GM21367 (cell line): ENCODE measurements at regions not wholly inside any gene's neighbourhood (a gene's known extent, or its start where the extent isn't known, plus 50 kb on each side); places are given as distances from the start of the nearest gene placed in this dataset.

Source experiments
- ATAC-seq: cut with Tn5 transposase; IDR thresholded peaks from one replicate; pipeline ENCODE4 v1.9.1; 2021; ENCODE audit not compliant: unreplicated experiment

DNA sequence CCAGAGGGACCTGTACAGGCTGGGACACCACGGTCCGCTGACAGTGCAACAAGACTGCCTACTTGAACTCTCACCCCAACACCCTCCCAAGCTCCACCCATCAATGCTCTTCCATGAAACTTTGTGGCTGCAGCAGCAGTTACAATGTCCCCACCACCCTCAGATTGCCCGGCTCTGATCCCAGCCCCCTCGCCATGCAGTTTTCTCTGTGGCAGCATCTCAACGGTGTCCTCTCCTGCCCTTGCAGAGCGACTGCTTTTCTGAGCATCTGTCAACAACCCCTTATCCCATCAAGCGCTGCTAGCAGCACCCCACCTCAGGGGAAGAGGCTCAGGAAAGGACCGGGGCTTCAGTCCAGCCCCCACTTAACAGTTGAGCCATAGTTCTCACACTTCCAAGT lies 137.1 kb upstream of the NDUFV2 start:
- ATAC-seq = no peak

DNA sequence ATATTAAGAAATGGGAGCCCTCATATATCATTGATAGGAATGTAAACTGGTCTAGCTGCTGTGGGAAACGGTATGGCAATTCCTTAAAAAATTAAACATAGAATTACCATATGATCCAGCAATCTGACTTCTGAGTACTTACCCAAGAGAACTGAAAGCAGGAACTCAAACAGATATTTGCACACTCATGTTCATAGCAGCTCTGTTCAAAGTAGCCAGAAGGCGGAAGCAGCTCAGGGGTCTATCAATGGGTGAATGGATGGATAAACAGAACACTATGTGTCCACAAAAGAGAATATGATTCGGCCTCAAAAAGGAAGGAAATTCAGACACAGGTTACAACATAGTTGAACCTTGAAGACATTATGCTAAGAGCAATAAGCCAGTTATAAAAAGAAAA lies 135.7 kb upstream of the NDUFV2 start:
- no peak for ATAC-seq

DNA sequence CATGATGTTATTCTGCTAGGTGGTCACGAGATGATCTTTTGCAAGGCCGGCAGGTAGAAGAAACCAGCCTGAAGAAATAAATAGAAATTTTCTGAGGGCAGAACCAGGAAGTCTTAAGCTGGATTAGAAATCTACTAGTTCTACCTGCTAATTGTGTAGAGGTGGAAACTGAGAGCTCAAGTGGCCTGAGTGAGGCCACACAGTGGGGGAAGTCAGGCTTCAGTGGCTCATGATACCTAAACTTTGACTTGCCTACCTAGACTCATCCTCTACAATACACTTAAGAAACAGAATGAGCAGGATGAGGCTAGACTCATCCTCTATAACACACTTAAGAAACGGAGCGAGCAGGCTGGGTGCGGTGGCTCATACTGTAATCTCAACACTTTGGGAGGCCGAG lies 134.9 kb upstream of the NDUFV2 start:
- ATAC-seq = no peak

DNA sequence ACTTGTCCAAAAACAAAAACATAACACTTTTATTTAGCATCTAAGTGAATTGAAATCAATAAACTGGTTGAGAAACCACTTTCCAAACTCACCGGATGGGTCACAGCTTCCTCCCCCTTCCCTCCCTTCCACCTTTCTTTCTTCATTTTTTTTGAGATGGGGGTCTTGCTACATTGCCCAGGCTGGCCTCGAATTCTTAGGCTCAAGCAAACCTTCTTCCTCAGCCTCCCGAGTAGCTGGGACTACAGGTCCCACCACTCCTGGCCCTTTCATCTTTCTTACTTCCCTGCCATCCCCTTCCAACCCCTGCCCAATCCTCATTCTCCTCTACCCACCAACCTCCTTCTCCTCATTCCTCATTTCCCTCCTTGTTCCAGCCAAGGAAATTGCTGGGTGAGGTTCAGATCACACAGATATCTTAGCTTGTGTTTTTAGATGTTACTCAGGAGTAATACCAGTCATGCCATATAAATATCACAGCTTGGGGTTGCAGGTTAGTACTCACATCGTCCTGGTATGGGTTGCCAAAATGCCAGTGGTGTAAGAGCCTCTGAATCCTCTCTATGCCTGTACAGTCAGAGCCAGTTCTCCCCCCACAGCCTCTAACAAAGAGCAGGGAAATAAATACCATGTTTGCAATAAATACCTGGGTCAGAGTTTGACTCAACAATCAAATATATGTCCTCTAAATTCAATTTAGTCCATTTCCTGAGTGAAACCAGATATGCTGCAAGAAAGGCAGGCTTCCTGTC lies 132.7 kb upstream of the NDUFV2 start:
- ATAC-seq = no peak

DNA sequence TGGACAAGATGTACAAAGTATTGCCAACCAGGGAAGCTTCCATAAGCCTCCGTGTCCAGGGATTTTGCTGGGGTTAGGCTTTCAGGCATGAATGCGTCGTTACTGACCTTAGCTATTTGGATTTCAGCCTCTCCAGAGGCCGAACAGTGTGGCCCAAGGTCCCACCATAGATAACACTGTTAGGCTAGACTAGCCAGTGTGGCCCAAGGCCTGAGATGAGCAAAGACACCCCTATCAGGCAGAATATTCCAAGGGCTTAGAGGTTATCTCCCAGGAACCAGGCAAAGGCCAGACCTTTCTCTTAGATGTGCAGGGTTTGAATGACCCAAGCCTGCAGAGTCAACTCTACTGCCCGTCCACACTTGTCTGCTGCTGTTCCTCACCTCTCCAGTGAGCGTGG lies 131.7 kb upstream of the NDUFV2 start:
- no peak for ATAC-seq

DNA sequence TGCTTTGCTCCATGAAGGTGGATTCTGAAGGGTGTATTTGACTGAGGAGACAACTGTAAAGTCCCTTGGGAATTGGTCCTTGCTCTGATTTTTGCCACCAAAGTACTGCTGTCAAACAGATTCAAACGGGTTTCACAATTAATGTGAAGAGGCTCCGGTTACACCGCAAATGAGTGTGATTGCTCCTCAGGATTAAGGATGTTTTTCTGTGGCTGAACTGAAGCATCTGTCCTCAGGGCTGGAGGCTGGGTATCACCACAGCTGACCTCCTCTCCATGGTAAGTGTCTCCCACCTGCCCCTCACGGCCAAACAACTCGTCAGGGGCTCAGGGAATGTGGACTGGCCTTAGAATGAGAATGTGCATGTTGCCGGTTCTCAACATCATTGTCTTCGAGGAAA lies 130.4 kb upstream of the NDUFV2 start:
- ATAC-seq = no peak

DNA sequence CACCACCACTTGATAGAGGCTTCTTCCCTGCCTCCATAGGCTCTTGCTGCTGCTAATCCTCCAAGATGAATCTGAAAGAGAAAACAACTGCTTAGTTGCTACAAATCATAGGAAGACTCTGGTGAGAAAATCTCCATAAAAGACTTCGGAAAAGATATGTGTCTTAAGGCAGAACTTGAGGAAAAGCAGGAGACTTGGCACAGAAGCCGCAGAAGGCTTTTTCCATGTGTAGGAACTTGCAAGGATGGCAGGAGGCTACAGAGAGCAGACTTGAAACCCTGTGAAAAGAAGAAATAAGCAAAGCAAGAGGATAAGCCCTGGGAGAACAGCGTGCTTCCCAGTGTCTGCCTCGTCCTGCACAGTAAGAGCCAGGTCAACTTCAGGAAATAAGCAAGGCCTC lies 128.2 kb upstream of the NDUFV2 start:
- no peak for ATAC-seq

DNA sequence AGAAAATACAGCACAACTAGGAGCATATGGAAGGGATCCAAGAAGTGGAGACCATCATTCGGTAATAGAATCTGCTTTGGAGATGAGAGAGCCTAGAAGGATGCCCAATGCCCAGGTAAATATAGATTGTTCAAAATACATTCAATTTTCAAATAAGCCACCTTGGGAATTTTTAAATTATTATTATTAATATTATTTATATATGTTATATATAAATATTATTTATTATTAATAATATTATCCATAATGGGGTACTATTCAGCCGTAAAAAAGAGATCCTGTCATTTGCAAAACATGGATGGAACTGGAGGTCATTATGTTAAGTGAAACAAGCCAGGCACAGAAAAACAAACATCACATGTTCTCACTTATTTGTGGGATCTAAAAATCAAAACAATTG lies 127.8 kb upstream of the NDUFV2 start:
- ATAC-seq = no peak

DNA sequence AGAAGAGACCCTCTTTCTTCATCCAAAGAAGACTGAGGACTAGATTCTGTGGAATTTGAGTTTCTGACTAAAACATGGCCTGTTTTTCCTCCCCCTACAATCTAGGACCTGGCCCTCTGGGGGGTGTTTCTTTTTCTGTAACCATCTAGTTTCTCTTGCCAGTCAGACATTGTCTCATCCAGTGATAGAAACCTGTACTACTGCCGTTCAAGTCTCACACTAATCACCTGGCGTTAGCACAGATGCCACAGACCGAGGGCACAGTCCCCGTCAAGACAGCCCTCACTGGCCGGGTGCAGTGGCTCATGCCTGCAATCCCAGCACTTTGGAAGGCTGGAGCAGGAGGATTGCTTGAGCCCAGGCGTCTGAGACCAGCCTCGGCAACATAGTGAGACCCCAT lies 126.9 kb upstream of the NDUFV2 start:
- ATAC-seq = no peak

DNA sequence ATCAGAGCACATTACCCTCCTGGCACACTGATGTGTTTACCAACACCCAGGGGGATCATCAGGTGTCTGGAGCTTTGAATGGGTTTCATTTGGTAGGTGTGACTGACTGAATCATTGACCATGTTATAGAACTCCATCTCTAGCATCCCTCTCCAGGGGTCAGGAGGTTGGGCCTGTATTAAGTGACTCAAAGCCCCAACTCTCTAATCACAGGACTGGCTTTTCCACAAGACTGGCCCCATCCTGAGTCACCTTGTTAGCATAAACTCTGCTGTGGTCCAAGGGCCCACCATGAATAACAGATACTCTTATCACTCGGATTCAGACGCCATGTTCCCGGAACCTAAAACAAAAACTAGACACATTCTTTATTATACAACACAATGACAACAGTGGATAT lies 125.9 kb upstream of the NDUFV2 start:
- no peak for ATAC-seq

DNA sequence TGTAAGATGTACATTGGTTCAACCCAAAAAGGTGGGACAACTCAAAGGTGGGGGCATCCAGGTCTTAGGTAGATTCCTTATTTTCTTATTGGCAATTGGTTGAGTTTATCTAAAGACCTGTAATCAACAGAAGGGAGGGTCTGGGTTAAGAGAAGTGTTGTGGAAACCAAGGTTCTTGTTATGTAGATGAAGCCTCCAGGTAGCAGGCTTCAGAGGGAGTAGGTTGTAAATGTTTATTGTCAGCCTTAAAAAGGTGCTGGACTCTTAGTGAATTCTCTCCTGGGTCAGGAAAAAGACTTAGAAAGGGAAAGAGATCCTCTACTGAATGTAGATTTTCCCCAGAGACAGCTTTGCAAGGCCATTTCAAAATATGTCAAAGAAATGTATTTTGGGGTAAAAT lies 125.3 kb upstream of the NDUFV2 start:
- ATAC-seq = no peak

DNA sequence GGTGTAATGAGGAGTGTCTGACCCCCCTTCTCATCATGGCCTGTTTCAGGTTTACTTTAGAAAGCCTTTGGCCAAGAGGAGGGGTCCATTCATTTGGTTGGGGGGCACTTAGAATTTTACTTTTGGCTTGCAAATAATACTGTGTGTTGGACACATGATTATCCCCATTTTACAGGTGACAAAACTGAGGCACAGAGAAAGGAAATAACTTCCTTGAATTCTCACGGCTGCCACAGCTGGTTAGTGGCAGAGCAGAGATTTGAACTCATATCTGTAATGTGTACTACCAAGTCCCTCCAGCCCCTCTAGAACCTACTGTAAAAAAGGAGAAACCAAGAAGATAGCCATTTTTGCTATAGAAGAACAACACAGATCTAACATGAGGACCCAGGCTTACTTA lies 124.8 kb upstream of the NDUFV2 start:
- no peak for ATAC-seq

DNA sequence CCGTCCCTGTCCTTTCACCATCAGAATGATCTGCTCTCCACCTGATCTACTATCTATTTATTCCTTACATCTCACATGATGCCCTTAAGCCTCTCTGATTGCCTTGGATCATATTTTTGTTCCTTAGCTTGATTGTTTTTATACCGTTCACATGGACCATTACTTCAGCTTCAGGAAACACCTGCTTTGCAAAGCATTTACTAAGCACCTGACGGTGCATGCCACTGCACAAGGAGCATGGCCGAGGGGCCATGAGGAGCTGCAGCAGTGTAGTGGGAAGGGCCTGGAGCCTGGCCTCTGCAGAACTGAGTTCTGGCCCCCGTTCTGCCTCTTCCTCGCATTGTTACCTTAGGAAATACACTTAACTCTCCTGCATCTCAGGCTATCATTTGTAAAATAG lies 124.1 kb upstream of the NDUFV2 start:
- ATAC-seq = no peak

DNA sequence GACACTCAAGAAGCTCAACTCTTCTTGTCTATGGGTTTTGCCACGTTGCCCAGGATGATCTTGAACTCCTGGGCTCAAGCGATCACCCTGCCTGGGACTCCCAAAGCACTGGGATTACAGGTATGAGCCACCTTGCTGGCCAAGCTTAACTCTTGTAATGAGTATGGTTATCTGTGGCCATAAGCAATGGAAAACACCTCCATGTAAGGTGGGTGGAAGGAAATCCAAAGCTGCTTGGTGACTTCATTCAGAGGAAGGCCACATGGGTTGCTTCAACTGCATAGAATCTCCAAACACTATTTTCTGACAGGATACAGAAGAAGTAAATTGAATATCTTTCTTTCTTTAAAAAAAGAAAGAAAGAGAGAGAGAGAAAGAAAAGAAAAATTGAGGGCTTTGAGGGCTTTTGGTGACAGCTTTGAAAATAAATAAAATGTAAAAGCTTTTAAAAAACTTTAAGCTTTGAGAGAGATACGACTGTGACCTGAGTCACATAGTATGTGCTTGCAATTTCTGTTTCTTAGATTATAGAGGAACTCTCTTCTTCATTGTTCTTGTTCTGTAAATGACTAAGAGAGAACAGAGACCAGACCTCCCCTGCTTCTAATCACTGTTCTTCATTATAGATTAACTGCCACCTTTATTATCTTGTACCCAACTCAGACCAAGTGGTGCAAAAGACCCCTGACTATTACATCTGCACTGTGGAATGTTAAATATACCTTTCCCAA lies 123.1 kb upstream of the NDUFV2 start:
- no peak for ATAC-seq

DNA sequence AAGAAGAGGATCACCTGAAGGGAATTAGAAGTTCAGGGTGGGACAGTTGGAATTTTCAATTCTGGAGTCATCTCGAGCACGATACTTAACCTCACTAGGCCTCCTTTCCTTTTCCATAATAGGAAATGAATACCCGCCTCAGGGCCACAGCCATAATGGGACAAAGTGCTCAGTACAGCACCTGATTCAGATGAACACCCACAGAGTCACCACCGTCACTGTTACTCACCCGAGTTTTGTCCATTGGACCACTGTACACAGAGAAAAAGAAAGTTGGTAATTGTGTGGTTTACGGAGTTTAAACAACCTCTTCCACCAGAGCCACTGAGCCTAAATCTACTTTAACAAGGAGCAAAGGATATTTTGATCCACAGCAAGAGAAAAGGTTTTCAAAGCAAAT lies 122.0 kb upstream of the NDUFV2 start:
- no peak for ATAC-seq

DNA sequence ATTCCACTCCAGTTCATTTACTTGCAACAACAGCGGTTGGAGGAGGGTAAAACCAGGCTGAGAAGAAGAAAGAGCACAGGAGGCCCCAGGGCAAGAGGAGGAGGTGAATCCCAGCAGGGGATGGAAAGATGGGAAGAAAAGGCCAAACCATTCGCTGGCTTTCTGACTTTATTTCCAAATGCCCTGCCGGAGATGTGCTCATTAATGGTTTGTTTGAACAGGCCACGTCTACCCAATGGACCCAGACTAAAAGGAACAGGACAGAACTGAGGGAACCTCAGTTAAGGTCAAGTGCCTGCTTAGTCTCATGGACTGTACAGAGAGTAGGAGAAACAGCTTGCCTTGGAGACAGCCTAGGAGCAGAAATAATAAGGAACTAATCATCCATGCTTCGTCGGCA lies 121.6 kb upstream of the NDUFV2 start:
- no peak for ATAC-seq

DNA sequence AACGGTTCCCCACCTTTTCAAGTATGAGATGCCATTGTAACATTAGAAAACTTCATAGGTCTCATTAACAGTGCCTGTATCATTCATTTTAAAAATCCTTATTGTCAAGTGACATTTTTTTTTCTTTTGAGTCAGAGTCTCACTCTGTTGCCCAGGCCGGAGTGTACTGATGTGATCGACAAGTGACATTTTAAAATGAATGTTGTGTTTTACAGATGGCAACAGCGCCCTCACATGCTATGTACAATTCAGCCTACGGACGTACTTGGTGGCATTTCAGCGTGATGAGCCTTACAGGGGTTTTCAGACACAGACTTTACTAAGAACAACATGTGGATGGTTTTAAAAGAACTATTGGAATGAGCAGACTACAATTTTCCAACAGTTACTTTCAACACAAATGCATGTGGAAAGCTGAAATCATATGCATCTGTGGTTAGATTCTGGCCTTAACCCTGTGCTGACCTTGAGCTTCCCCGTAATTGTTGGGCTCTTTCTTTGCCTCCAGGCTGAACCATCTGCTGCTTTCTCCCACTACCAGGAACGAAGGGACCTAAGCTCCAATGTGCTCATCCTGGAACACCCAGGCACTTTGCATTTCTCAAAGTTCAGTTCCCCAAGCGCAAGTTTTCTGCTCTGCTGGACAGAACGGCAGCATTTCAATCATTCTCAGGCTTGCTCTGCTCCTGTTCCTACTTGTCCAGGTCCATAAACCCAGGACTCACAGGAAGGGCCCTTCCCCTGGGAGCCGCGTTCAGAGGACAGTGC lies 119.9 kb upstream of the NDUFV2 start:
- ATAC-seq = no peak

DNA sequence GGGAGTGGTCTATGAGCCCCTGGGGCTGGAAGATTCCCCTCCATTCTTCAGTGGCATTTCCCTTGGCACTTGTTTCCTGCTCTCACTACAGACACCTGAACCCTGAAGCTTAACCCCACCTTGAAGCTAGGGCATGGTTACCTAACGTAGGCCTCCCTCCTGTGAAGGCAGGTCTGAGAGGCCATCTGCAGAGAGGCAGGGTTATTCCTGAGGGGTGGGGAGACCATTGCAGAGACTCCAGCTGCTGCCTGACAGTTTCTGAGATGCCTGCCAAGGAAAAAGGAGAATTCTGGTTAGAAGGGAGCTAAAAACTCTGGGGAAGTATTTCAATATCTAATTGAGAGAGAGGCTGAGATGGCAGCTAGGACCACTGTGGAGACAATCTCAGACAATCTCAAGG lies 119.3 kb upstream of the NDUFV2 start:
- no peak for ATAC-seq

DNA sequence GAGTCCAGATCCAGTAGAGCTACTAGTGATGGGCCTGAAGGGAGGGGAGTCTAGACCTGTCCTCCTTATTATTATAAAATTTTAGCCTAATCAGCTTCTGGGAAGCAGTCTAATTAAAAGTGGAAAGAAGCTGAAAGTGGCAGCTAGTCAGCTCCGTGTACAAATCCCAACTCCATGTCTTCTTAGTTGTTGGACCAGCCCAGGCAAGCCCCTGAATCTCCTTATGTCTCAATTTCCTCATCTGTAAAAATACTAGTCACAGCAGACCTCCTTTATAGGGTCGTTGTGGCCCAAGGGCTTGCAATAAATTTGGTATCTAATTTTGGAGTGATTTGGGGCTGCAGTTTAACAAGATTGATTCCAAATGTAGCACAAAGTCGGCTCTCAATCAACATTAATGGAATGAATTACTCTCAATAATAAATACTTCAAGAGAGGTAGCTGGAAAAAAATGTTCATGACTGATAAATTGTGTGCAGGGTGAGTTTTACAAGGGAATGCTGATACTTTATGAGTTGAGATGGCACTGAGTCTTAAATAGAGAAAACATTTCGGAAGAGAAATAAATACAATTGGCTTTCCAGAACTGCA lies 118.3 kb upstream of the NDUFV2 start:
- ATAC-seq = no peak

DNA sequence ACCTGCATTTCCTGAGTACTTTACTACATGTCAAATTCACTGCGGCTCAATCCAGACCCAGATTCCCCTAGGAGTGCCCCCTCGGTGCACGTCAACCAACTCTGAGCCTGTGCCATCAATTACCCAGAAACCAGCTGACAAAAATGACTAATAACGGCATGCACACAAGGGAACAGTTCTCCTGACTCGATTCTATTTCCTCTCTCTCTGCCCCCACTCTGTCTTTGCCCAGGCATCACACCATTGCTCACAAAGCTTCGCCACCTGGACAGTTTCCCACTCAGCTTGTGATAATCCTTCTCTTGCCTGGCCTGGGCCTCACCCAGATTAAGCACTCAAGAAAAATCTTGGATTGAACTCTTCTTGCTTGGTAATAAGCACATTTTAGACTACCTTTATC lies 115.3 kb upstream of the NDUFV2 start:
- no peak for ATAC-seq

DNA sequence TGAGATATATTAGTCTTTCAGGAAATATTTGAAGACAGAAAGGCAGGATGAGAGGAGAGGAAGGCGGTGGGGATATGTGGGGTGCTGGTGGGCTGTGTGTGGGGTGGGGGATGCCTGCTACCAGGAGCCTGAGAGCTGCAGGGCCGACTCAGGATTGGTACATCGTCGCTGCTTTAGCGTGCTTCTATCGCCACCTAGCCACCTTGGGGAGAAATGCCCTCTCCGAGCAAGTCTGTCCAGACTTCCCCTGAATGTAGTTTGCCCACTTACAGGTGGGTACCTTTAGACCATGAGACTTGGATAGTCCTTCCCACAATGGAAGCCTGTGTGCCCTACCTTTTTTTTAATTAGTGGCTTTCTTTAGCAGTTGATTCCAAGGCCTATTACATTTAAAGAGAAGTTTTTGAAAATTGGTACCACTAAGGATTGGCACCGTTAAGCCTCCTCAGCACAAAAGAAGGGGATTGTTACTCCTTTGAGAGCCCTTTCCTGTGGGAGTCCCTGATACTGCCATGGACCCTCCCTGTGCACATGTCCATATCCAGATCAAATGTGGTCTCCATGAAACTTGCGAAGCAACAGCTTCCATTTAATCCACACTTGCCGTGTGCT lies 114.1 kb upstream of the NDUFV2 start:
- ATAC-seq = no peak
